BE2C (cell line): ENCODE measurements at regions not wholly inside any gene's neighbourhood (a gene's known extent, or its start where the extent isn't known, plus 50 kb on each side); places are given as distances from the start of the nearest gene placed in this dataset.

Experiments
- DNase-seq: peaks from one replicate; pipeline ENCODE4 v3.0.0-alpha.2; 2020
- H3K27me3 ChIP-seq: fragments of 250-450 bp; sonication (Bioruptor Pico); 2 replicates; pipeline ENCODE4 v1.5.1; 2020; ENCODE audit warnings: mild to moderate bottlenecking
- H3K36me3 ChIP-seq: fragments of 250-450 bp; sonication (Bioruptor Pico); 2 replicates; pipeline ENCODE4 v1.5.1; 2020; ENCODE audit warnings: mild to moderate bottlenecking
- H3K4me1 ChIP-seq: fragments of 250-450 bp; sonication (Bioruptor Pico); 2 replicates; pipeline ENCODE4 v1.5.1; 2020
- H3K4me3 ChIP-seq: 2 replicates; pipeline ENCODE4 v1.5.1; 2011; ENCODE audit warnings: low read depth, low read length
- H3K9me3 ChIP-seq: fragments of 250-450 bp; sonication (Bioruptor Pico); 2 replicates; pipeline ENCODE4 v1.5.1; 2020
- TF ChIP-seq, protein P1 (sequence below): IDR thresholded peaks from 2 replicates; pipeline ENCODE4 v1.5.1; 2012; ENCODE audit warnings: mild to moderate bottlenecking, low read depth, low read length

- H3K27me3 ChIP-seq: no peaks in the 10 kb centered on the region
- TF ChIP-seq, protein P1, sequence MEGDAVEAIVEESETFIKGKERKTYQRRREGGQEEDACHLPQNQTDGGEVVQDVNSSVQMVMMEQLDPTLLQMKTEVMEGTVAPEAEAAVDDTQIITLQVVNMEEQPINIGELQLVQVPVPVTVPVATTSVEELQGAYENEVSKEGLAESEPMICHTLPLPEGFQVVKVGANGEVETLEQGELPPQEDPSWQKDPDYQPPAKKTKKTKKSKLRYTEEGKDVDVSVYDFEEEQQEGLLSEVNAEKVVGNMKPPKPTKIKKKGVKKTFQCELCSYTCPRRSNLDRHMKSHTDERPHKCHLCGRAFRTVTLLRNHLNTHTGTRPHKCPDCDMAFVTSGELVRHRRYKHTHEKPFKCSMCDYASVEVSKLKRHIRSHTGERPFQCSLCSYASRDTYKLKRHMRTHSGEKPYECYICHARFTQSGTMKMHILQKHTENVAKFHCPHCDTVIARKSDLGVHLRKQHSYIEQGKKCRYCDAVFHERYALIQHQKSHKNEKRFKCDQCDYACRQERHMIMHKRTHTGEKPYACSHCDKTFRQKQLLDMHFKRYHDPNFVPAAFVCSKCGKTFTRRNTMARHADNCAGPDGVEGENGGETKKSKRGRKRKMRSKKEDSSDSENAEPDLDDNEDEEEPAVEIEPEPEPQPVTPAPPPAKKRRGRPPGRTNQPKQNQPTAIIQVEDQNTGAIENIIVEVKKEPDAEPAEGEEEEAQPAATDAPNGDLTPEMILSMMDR: no peak
- no peaks in the 10 kb centered on the region for H3K36me3 ChIP-seq
- no peak overlapping the region for H3K4me3 ChIP-seq
- no peaks in the 10 kb centered on the region for H3K9me3 ChIP-seq
- DNase-seq: no peak
- H3K4me1 ChIP-seq: peaks cover 10% of the 10 kb centered on the region
Measured at GRCh38 chr13:74052402-74052928, 81.7 kb downstream of the KLF12 start.

DNA sequence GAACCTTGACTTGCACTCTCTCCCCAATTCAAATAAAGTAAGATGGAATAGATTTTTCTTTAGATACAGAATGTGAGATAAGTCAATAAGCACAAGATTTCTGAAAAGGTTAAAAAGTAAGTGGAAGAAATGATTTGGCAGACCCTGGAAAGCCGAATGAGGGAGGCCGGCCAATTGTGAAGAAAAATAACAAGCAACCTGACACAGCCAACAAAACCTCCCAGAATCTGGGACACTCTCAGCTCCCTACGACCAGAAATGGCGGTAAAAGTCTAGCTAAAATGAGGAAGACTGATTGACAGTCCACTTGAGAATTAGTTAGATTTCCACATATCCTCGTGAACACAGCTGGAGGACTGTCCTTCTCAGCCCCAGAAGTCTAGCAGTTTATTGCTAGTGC, 85.4 kb downstream of the KLF12 start:
- H3K9me3 ChIP-seq: no peaks in the 10 kb centered on the region
- H3K4me1 ChIP-seq: no peaks in the 10 kb centered on the region
- no peaks in the 10 kb centered on the region for H3K36me3 ChIP-seq
- no peaks in the 10 kb centered on the region for H3K27me3 ChIP-seq
- H3K4me3 ChIP-seq: no peak overlapping the region
- TF ChIP-seq, protein P1: no peak
- no peak for DNase-seq

DNA sequence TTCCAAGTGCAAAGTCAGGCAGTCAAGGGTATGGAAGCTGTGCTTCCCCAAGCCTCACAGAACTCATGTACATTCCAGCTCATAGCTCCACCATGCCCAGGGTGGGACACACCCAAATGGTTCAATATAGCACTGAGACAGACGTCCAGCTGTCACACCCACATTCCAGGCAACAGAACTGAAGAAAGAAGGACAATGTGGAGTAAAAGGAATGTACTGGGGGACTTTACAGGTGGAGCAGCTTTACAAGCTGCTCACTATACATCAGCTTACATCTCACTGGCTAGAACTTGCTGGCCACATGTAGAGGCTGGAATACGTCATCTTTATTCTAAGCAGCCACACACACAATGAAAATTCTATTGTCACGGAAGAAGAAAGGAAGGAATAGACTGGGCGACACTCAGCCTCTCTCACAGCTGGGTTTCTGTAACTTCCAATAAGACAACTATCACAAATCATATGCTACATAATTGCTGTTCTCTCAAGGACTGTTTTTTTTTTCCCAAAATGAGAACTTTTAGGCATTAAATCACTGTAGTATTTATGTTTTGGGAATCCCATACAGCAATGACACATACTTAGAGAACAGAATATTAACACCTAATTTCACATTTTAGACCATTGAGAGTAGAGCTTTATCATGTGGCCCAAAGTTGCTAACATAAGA, 86.1 kb downstream of the KLF12 start:
- Histone ChIP-seq H3K4me1 (no peaks in the 10 kb centered on the region; the same call in 1 of the 2 replicates), H3K27me3 (no peaks in the 10 kb centered on the region), H3K9me3 (no peaks in the 10 kb centered on the region), H3K36me3 (no peaks in the 10 kb centered on the region), H3K4me3 (no peak overlapping the region)
- no peak for DNase-seq
- TF ChIP-seq, protein P1: no peak

DNA sequence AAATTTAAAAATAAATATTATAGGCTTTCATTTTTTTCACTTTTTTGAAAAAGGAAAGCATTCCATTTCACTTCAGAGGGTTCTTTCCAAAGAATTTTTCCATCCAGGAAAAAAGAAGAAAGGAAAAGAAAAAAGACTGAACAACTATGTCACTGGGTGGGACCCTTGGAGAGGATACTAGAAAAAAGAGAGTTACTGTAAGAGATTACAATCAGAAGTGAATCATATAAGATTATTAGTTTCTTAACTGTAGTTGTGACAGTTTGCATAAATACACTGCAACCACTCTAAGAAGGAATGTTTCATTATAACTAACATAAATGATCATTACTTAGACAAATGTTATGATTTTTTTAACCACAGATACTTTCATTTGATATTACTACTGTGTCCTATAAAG, 87.8 kb downstream of the KLF12 start:
- DNase-seq: no peak
- Histone ChIP-seq H3K36me3 (no peaks in the 10 kb centered on the region), H3K4me3 (no peak overlapping the region), H3K9me3 (no peaks in the 10 kb centered on the region), H3K27me3 (no peaks in the 10 kb centered on the region), H3K4me1 (no peaks in the 10 kb centered on the region; the same call in 1 of the 2 replicates)
- TF ChIP-seq, protein P1: no peak

DNA sequence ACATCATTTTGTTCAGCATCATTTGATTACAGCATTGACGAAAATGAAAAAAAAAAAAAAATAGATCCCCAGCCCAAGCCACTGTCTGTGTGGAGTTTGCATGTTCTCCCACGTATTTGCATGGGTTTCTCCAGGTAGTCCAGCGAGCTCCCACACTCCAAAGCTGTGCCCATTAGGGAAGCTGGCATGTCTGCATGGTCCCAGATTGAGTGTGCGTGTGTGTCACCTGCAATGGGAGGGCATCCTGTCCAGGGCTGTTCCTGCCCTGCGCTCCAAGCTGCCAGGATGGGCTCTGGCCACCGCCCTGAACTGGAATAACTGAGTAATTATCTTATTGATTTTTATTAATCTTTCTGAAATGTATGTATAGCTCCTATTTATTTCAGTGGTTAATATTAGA, 88.6 kb downstream of the KLF12 start:
- Histone ChIP-seq H3K4me1 (no peaks in the 10 kb centered on the region; the same call in 1 of the 2 replicates), H3K9me3 (no peaks in the 10 kb centered on the region), H3K4me3 (no peak overlapping the region), H3K27me3 (no peaks in the 10 kb centered on the region), H3K36me3 (no peaks in the 10 kb centered on the region)
- no peak for DNase-seq
- TF ChIP-seq, protein P1: no peak

GRCh38 chr13:74043237-74043636, 91.0 kb downstream of the KLF12 start:
- no peaks in the 10 kb centered on the region for H3K9me3 ChIP-seq
- no peaks in the 10 kb centered on the region for H3K27me3 ChIP-seq
- DNase-seq: no peak
- H3K4me1 ChIP-seq: no peaks in the 10 kb centered on the region; the same call in 1 of the 2 replicates
- TF ChIP-seq, protein P1: no peak
- no peaks in the 10 kb centered on the region for H3K36me3 ChIP-seq
- no peak overlapping the region for H3K4me3 ChIP-seq
